Lung (tissue), 11 donors: ENCODE measurements at regions not wholly inside any gene's neighbourhood (a gene's known extent, or its start where the extent isn't known, plus 50 kb on each side); places are given as distances from the start of the nearest gene placed in this dataset.

ENCODE experiments used
- ATAC-seq: fragments of 200-7000 bp; cut with Tn5 transposase; one replicate; pipeline ENCODE4 v1.9.1; 2020; ENCODE audit warnings: moderate number of reproducible peaks; ENCODE audit not compliant: insufficient read depth, low FRiP score
- DNase-seq, 3 donors: peaks; one replicate each; pipeline ENCODE4 v3.0.0-alpha.2; 2013 to 2017
- H3K27ac ChIP-seq, 2 donors: one replicate each; pipeline ENCODE4 v1.5.1; 2013; ENCODE audit warnings: mild to moderate bottlenecking in 2 of 2, moderate library complexity in 2 of 2, control low read depth in 1 of 2, inconsistent platforms in 1 of 2, low read depth in 1 of 2, low read length in 1 of 2
- H3K27me3 ChIP-seq, 3 donors: one replicate each; pipeline ENCODE4 v1.5.1; 2013; ENCODE audit warnings: low read length in 2 of 3; ENCODE audit not compliant: control insufficient read depth in 3 of 3, insufficient read depth in 3 of 3
- H3K36me3 ChIP-seq, 4 donors: one replicate each; pipeline ENCODE4 v1.5.1; 2013; ENCODE audit warnings: low read length in 4 of 4, mild to moderate bottlenecking in 1 of 4, moderate library complexity in 1 of 4; ENCODE audit not compliant: control insufficient read depth in 4 of 4, insufficient read depth in 4 of 4
- H3K4me1 ChIP-seq, 5 donors: one replicate each; pipeline ENCODE4 v1.5.1; 2013; ENCODE audit warnings: low read length in 5 of 5, mild to moderate bottlenecking in 2 of 5, moderate library complexity in 1 of 5; ENCODE audit not compliant: control insufficient read depth in 5 of 5, insufficient read depth in 5 of 5
- H3K4me3 ChIP-seq: one replicate; pipeline ENCODE4 v1.5.1; 2013; ENCODE audit warnings: mild to moderate bottlenecking, control low read depth, moderate library complexity
- H3K9ac ChIP-seq, 2 donors: one replicate each; pipeline ENCODE4 v1.5.1; 2013; ENCODE audit warnings: low read length in 2 of 2, control low read depth in 1 of 2; ENCODE audit not compliant: insufficient read depth in 1 of 2
- H3K9me3 ChIP-seq, 4 donors: one replicate each; pipeline ENCODE4 v1.5.1; 2013; ENCODE audit warnings: low read length in 3 of 4, mild to moderate bottlenecking in 1 of 4, moderate library complexity in 1 of 4; ENCODE audit not compliant: control insufficient read depth in 4 of 4, insufficient read depth in 3 of 4
- WGBS, 2 donors: extraction: QIAGEN DNeasy Blood & Tissue Kit; methylation state at CpG; one replicate each; pipeline ENCODE4 v1.1.7; 2013; 5-methylcytosine and 5-hydroxymethylcytosine counted together
- TF ChIP-seq, protein P1 (sequence below): IDR thresholded peaks from 2 replicates; pipeline ENCODE4 v1.5.1; 2012; ENCODE audit warnings: mild to moderate bottlenecking; ENCODE audit errors: control extremely low read depth, extremely low read depth
- donor health status: control.
- donor health status: control.
- donor health status: Bipolar disorder and iron deficiency.
- donor health status: healthy.
- donor health status: DM: yes; HTN: yes; CAD: no.

DNA sequence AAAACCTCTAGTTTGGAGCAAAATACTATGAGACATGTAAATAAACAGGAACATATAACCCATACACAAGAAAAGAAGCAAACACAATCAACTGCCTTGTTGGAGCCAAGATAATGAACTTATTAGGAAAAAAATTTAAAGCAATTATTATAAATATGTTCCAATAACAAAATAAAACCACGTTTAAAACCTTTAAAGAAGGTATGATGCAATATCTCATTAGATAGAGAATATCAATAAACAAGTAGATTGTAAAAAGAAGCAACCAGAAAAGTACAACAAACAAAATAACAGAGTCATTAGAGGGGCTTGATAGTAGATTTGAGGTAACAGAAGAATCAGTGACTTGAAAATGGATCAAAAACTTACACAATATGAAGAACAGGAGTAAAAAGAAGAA, 327.0 kb upstream of the PCDH9 start:
- TF ChIP-seq, protein P1, sequence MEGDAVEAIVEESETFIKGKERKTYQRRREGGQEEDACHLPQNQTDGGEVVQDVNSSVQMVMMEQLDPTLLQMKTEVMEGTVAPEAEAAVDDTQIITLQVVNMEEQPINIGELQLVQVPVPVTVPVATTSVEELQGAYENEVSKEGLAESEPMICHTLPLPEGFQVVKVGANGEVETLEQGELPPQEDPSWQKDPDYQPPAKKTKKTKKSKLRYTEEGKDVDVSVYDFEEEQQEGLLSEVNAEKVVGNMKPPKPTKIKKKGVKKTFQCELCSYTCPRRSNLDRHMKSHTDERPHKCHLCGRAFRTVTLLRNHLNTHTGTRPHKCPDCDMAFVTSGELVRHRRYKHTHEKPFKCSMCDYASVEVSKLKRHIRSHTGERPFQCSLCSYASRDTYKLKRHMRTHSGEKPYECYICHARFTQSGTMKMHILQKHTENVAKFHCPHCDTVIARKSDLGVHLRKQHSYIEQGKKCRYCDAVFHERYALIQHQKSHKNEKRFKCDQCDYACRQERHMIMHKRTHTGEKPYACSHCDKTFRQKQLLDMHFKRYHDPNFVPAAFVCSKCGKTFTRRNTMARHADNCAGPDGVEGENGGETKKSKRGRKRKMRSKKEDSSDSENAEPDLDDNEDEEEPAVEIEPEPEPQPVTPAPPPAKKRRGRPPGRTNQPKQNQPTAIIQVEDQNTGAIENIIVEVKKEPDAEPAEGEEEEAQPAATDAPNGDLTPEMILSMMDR, result no peak
- no peaks in the 10 kb centered on the region for H3K27me3 ChIP-seq
- H3K9me3 ChIP-seq, result no peaks in the 10 kb centered on the region
- H3K27ac ChIP-seq, result no peak overlapping the region
- no peak overlapping the region for H3K4me3 ChIP-seq
- 39 to 62% methylated on average over 1 of the region's 1 CpG for WGBS, 2 donors
- H3K4me1 ChIP-seq, result no peaks in the 10 kb centered on the region
- no peak for ATAC-seq
- no peak overlapping the region for H3K9ac ChIP-seq
- H3K36me3 ChIP-seq, result no peaks in the 10 kb centered on the region
- DNase-seq, result no peak

DNA sequence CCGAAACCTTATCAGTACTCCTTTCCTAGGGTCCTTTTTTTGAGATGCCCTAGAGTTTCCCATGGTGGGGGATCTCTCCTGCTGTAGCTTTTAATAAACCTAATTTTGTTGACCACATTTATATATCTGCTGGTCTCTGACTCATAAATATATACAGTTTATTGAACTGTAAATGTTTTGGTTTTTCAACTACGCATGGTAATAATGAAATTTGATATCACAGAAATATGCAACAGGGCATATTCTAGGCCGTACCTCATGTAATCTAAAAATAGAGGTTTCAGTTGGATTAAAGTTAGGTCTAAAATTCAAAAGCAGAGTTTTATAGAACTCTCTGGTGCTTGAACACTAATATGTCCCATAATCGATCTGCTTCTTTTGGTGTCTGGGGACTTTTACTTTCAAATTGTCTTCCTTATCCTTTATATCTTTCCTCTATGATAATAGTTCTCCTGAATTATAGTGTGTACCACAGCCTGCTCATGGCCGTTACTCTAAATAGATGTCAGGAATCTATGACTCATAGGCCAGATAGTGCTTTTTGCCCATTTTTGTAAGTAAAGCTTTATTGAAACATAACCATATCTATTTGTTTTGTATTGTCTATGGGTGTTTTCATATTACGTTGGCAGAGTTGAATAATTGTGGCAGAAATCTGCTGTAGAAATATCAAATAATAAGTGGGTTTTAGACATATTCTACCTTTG, 324.8 kb upstream of the PCDH9 start:
- peaks cover 0 to 3% (median 0%) of the 10 kb centered on the region in 5 donors for H3K4me1 ChIP-seq
- H3K27me3 ChIP-seq, result no peaks in the 10 kb centered on the region
- H3K27ac ChIP-seq, result no peak overlapping the region
- H3K9me3 ChIP-seq, result no peaks in the 10 kb centered on the region
- ATAC-seq, result no peak
- no peak overlapping the region for H3K9ac ChIP-seq
- TF ChIP-seq, protein P1, result no peak
- 81 to 85% methylated on average over 6 of the region's 6 CpGs for WGBS, 2 donors
- no peaks in the 10 kb centered on the region for H3K36me3 ChIP-seq
- no peak overlapping the region for H3K4me3 ChIP-seq
- no peak for DNase-seq

DNA sequence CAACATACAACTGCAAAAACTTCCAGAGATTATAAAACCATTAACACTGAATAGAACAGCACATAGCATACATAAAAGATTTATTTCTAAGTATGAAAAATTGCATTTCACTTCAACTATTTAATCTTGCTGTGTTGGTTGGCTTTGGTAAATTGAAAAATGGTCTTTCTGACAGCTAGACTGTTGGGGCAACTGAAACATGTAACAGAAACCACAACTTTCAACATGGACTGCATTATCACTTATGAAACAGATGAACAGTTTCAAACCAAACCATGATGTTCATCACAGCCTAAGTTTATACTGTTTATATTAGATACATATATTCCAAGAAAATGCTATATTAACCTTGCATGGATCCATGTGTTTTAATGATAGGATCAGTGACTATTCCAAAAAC, 324.1 kb upstream of the PCDH9 start:
- Histone ChIP-seq H3K9ac (no peak overlapping the region), H3K27ac (no peak overlapping the region)

More for the DNA sequence above, 324.1 kb upstream of the PCDH9 start:
- H3K9me3 ChIP-seq, result no peaks in the 10 kb centered on the region
- H3K36me3 ChIP-seq, result no peaks in the 10 kb centered on the region
- TF ChIP-seq, protein P1, result no peak
- H3K4me3 ChIP-seq, result no peak overlapping the region
- no peak for ATAC-seq
- H3K27me3 ChIP-seq, result no peaks in the 10 kb centered on the region
- DNase-seq, result no peak
- peaks cover 0 to 3% (median 0%) of the 10 kb centered on the region in 5 donors for H3K4me1 ChIP-seq
